GM12872 (cell line): ENCODE measurements at regions not wholly inside any gene's neighbourhood (a gene's known extent, or its start where the extent isn't known, plus 50 kb on each side); places are given as distances from the start of the nearest gene placed in this dataset.

Experiments
- TF ChIP-seq, protein P1 (sequence below): IDR thresholded peaks from 3 replicates; pipeline ENCODE4 v1.5.1; 2011; ENCODE audit warnings: low read depth, mild to moderate bottlenecking, low read length, moderate library complexity; ENCODE audit not compliant: insufficient read depth

DNA sequence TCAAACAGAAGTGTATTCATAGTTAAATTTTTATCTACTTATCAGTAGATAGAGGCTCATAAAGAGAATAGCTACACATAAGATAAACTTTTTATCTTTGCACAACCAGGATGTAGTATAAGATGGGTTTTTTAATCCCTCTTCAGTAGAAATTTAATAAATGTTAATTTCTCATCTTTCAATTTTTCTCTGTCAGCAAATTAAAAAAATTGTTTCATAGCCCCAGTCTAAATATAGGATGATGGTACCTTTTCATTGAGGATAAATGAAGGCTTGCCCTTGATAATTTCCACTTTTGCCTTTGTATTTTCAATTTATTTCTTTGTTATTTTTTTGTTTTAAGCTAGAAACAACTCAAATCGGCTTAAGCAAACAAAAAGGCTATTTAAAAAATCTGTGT is 251.2 kb upstream of the NOX3 start:
- TF ChIP-seq, protein P1, sequence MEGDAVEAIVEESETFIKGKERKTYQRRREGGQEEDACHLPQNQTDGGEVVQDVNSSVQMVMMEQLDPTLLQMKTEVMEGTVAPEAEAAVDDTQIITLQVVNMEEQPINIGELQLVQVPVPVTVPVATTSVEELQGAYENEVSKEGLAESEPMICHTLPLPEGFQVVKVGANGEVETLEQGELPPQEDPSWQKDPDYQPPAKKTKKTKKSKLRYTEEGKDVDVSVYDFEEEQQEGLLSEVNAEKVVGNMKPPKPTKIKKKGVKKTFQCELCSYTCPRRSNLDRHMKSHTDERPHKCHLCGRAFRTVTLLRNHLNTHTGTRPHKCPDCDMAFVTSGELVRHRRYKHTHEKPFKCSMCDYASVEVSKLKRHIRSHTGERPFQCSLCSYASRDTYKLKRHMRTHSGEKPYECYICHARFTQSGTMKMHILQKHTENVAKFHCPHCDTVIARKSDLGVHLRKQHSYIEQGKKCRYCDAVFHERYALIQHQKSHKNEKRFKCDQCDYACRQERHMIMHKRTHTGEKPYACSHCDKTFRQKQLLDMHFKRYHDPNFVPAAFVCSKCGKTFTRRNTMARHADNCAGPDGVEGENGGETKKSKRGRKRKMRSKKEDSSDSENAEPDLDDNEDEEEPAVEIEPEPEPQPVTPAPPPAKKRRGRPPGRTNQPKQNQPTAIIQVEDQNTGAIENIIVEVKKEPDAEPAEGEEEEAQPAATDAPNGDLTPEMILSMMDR: no peak

DNA sequence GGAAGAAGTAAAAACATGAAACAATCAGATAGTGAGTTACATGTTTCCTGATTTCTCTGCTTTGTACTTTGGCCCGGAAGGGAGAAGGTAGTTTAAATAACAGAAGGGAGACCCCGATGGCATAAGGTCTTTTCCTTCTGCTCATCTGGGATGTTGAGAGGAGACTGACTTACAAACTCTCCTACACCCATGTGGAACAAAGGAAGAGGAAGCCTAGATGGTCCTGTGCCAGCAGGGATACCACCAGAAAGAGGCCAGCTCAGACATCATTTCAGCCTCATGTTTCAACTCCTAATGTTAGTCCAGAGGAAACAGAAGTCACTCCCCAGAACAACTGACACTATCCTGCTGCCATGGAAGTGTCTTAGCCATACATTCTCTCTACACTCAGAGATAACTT is 250.7 kb upstream of the NOX3 start:
- TF ChIP-seq, protein P1: no peak

DNA sequence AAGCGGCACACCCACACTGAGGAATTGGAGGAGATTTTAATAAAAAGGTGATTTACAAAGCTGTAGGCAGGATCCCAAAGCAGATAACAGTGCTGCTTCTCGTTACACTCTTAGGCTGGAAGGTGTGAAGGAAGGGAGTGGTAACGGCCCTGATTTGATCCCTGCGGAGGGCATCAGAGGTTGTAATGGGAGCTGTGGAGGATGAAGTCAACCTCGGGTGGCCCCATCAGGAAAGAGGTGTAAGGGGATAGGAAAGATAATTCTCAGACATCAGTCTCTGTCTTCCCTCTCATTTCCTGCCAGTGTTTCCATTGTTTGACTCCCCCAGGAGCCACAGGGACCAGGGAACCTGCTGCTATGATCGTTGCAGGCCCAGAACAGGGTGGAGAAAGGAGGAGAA is 245.7 kb upstream of the NOX3 start:
- TF ChIP-seq, protein P1: no peak

DNA sequence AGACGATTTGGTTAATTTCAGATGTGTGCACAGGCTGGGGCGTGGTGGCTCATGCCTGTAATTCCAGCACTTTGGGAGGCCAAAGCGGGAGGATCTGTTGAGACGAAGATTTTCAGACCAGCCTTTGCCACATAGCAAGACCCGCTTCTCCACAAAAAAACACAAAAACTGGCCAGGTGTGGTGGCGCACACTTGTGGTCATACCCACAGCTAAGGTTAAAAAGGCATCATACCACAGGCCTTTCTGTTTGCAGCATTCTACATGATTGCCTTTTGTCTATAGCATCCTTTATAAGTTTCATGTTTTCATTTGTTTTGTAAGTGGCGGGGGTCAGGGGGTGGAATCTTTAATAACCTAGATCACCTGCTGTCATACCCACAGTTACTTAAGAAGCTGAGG is 239.9 kb upstream of the NOX3 start:
- TF ChIP-seq, protein P1: no peak

DNA sequence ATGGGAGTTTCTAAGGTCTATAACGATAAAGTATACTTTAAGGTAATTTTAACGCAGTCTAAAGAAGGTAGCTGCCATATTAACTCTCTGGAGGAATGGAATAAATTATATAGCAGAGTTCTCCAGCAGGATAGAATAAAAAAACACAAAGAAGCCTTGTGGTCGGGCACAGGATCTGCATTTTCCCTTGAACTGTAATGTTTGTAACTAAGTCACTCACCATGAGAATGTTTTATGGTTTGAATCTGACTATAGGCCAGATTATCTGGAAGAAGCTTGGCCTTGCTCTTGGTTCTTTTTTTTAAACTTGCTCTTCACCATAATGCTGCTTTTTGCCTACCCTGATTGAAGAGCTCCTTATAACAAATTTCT is 238.8 kb upstream of the NOX3 start:
- TF ChIP-seq, protein P1: no peak

DNA sequence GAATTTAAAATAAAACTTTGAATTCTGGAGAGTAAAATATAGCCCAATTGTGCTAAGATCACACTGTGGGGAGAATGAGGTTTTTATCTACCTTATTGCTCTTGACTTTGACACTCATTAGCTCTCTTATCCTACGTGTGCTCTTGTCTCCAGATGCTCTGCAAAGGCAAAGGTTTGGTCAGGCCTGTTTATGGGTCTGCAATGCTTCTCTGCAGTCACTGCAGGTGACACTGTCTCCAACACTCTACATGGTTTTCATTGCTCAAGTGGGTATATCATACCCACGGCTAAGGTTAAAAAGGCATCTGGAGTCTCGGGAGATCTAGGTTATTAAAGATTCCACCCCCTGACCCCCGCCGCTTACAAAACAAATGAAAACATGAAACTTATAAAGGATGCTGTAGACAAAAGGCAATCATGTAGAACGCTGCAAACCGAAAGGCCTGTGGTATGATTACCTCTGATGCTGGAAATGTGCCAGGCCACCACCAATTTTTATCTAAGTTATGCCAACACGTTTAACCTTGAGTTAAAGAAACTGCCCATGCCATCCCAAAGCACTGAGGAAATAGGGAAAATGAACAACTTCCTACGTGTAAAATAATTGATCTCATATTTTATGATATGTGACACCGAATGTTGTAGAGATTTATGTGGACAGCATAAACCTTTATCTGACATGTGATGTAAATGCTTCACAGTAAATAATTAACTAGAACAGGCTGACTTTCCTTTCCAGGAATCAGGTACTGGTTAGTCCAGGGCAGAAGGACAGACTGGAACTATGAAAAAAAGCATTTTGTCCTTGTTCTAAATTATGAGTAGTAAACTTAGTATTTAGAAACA is 238.2 kb upstream of the NOX3 start:
- TF ChIP-seq, protein P1: no peak

DNA sequence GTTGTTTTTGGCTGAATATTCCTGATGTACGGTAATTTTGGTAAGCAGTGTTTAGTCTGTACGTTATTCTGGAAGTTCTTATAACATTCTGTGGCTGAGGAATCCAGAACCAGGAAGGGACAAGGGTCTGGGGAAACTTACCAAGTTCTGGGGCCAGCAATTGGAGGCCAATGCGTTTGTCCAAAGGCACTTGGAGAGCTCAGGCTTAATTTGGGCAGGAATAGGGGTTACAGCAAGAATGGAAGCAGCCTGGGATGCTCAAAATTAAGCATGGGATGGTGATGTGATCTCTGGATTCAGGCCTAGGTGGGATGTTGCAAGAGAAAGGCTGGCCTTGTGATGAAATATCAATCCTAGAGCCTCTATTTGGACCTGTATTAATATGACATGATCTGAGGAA is 235.2 kb upstream of the NOX3 start:
- TF ChIP-seq, protein P1: no peak
